ENCODE measurements at regions not wholly inside any gene's neighbourhood (a gene's known extent, or its start where the extent isn't known, plus 50 kb on each side); places are given as distances from the start of the nearest gene placed in this dataset.

GRCh38 chr11:69931994-69932910 is 113.0 kb upstream of the FGF3 start:
- H3K4me3 ChIP-seq (ENCODE audit: low read depth, low read length): no peak overlapping the region
- TF ChIP-seq CTCF (IDR thresholded peaks at IDR 0.05; ENCODE audit: borderline replicate concordance, insufficient read depth, low read depth, low read length): no peak

- H3K4me3 ChIP-seq (ENCODE audit: low read depth, low read length): no peak overlapping the region
- TF ChIP-seq CTCF (IDR thresholded peaks at IDR 0.05; ENCODE audit: borderline replicate concordance, insufficient read depth, low read depth, low read length): no peak
These were observed 115.8 kb upstream of the FGF3 start for GRCh38 chr11:69934861-69935494.

GRCh38 chr11:69935941-69936505 is 116.8 kb upstream of the FGF3 start:
- no peak overlapping the region for H3K4me3 ChIP-seq (ENCODE audit: low read depth, low read length)
- no peak for TF ChIP-seq CTCF (IDR thresholded peaks at IDR 0.05; ENCODE audit: borderline replicate concordance, insufficient read depth, low read depth, low read length)

- no peak for TF ChIP-seq CTCF (IDR thresholded peaks at IDR 0.05; ENCODE audit: borderline replicate concordance, insufficient read depth, low read depth, low read length)
- no peak overlapping the region for H3K4me3 ChIP-seq (ENCODE audit: low read depth, low read length)
These were observed 117.6 kb upstream of the FGF3 start for GRCh38 chr11:69936771-69937170.

GRCh38 chr11:69938206-69938605 is 119.0 kb upstream of the FGF3 start:
- TF ChIP-seq CTCF (IDR thresholded peaks at IDR 0.05; ENCODE audit: borderline replicate concordance, insufficient read depth, low read depth, low read length): no peak

GRCh38 chr11:69939551-69940245 is 120.5 kb upstream of the FGF3 start:
- TF ChIP-seq CTCF (IDR thresholded peaks at IDR 0.05; ENCODE audit: borderline replicate concordance, insufficient read depth, low read depth, low read length): no peak
- H3K4me3 ChIP-seq (ENCODE audit: low read depth, low read length): no peak overlapping the region

More at GRCh38 chr11:69938206-69938605, 119.0 kb upstream of the FGF3 start:
- no peak overlapping the region for H3K4me3 ChIP-seq (ENCODE audit: low read depth, low read length)
